H1 (cell line): ENCODE measurements at regions not wholly inside any gene's neighbourhood (a gene's known extent, or its start where the extent isn't known, plus 50 kb on each side); places are given as distances from the start of the nearest gene placed in this dataset.

Experiments
- CREB1 ChIP-seq: IDR thresholded peaks from 2 replicates; pipeline ENCODE4 v1.6.1; 2012; ENCODE audit warnings: inconsistent platforms
- POLR2A ChIP-seq, 2 experiments: IDR thresholded peaks; 1 replicate in 1 of 2; 2 replicates in 1 of 2; pipeline ENCODE4 v1.6.1; 2011; ENCODE audit warnings: low read depth in 2 of 2, low read length in 2 of 2, mild to moderate bottlenecking in 2 of 2; ENCODE audit errors: control extremely low read depth in 1 of 2
- SP1 ChIP-seq: IDR thresholded peaks from 2 replicates; pipeline ENCODE4 v1.6.1; 2011; ENCODE audit warnings: low read depth, low read length
- ZNF274 ChIP-seq: IDR thresholded peaks from 2 replicates; pipeline ENCODE4 v1.7.0; 2012; ENCODE audit warnings: low read length, borderline replicate concordance; ENCODE audit errors: extremely low read depth
- TF ChIP-seq, protein P1 (sequence below): IDR thresholded peaks from 2 replicates; pipeline ENCODE4 v1.6.1; 2011; ENCODE audit warnings: low read length, improper control_type of control experiment

DNA sequence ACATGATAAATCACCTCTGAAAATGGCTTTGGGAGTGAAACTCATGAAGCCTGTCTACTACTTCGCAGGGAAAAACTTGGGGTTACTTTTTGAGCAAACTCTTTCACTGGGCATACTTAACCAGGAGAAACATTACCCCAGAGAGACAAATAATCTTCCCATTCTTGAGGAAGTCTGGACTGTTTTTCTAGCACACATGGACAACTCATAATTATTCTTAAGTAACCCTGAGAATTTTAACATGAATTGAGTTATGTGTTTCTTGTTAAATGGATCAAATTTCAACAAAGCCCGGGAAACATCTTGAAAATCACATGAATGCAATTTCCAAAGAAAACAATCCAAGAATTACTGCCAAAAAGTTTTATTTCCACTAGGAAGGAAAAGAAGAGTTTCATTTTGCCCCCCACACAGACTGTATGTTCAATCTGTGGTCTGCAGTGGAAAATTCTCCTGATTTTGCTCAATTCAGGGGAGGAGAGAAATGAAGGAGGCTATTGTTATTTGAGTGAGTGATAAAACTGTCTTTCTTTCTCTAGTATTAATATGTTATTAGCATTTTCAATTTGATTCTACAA lies 564.8 kb upstream of the CLINT1 start:
- TF ChIP-seq POLR2A (IDR thresholded peaks at IDR 0.05; ENCODE audit: control extremely low read depth in 1 of 2, low read depth in 2 of 2, low read length in 2 of 2) (no peak), SP1 (no peak), CREB1 (no peak), ZNF274 (no peak)
- TF ChIP-seq, protein P1, sequence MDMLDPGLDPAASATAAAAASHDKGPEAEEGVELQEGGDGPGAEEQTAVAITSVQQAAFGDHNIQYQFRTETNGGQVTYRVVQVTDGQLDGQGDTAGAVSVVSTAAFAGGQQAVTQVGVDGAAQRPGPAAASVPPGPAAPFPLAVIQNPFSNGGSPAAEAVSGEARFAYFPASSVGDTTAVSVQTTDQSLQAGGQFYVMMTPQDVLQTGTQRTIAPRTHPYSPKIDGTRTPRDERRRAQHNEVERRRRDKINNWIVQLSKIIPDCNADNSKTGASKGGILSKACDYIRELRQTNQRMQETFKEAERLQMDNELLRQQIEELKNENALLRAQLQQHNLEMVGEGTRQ: no peak
